NOMO-1 treated with DMSO at 0.1 percent for 48 hours (cell line): ENCODE measurements at regions not wholly inside any gene's neighbourhood (a gene's known extent, or its start where the extent isn't known, plus 50 kb on each side); places are given as distances from the start of the nearest gene placed in this dataset.

Source experiments
- DNase-seq: peaks from one replicate; lab custom pipeline; 2025; ENCODE audit not compliant: unreplicated experiment; lab: John Stamatoyannopoulos, UW

GRCh38 chr1:101153692-101154091, 83.1 kb upstream of the S1PR1 start:
- no peak for DNase-seq

- DNase-seq = no peak
These were observed 84.2 kb upstream of the S1PR1 start for GRCh38 chr1:101152633-101153032.

GRCh38 chr1:101151286-101151685, 85.5 kb upstream of the S1PR1 start:
- DNase-seq = no peak

GRCh38 chr1:101150670-101151069, 86.1 kb upstream of the S1PR1 start:
- no peak for DNase-seq

GRCh38 chr1:101150266-101150665, 86.6 kb upstream of the S1PR1 start:
- no peak for DNase-seq

- DNase-seq = no peak
These were observed 87.8 kb upstream of the S1PR1 start for GRCh38 chr1:101148980-101149379.

GRCh38 chr1:101147381-101147780, 89.4 kb upstream of the S1PR1 start:
- no peak for DNase-seq

GRCh38 chr1:101145449-101145820, 91.4 kb upstream of the S1PR1 start:
- DNase-seq = no peak

GRCh38 chr1:101144671-101145448, 92.0 kb upstream of the S1PR1 start:
- DNase-seq = peak; percentile 25

- DNase-seq = no peak
These were observed 94.6 kb upstream of the S1PR1 start for GRCh38 chr1:101142244-101142643.

GRCh38 chr1:101141376-101141775, 95.4 kb upstream of the S1PR1 start:
- no peak for DNase-seq

GRCh38 chr1:101139821-101140718, 96.7 kb upstream of the S1PR1 start:
- no peak for DNase-seq

GRCh38 chr1:101139130-101139529, 97.7 kb upstream of the S1PR1 start:
- DNase-seq = no peak

GRCh38 chr1:101137144-101138126, 99.4 kb upstream of the S1PR1 start:
- DNase-seq = peak; percentile 89

- peak; percentile 57 for DNase-seq
These were observed 100.1 kb upstream of the S1PR1 start for GRCh38 chr1:101136739-101137138.

GRCh38 chr1:101136271-101136670, 100.5 kb upstream of the S1PR1 start:
- DNase-seq = no peak

- DNase-seq = no peak
These were observed 101.3 kb upstream of the S1PR1 start for GRCh38 chr1:101135526-101135925.

GRCh38 chr1:101131239-101131843, 105.5 kb upstream of the S1PR1 start:
- DNase-seq = no peak

- DNase-seq = no peak
These were observed 105.1 kb upstream of the DPH5 start for GRCh38 chr1:101130673-101131072.

- no peak for DNase-seq
These were observed 103.3 kb upstream of the DPH5 start for GRCh38 chr1:101128846-101129245.
